Vagina (tissue), 2 donors: ENCODE measurements at regions not wholly inside any gene's neighbourhood (a gene's known extent, or its start where the extent isn't known, plus 50 kb on each side); places are given as distances from the start of the nearest gene placed in this dataset.

Source experiments
- POLR2A ChIP-seq, 2 donors: fragments of 450-650 bp; IDR thresholded peaks; one replicate each; pipeline ENCODE4 v1.6.1; 2017; ENCODE audit warnings: antibody characterized with exemption in 2 of 2, mild to moderate bottlenecking in 2 of 2, moderate library complexity in 2 of 2
- POLR2AphosphoS5 ChIP-seq, 2 donors: sonication (generic); formaldehyde crosslinking; IDR thresholded peaks; one replicate each; pipeline ENCODE4 v1.9.0; 2017; ENCODE audit warnings: antibody characterized with exemption in 2 of 2, mild to moderate bottlenecking in 2 of 2, low read depth in 1 of 2; ENCODE audit not compliant: insufficient read depth in 1 of 2
- TF ChIP-seq, protein P1 (sequence below), 3 experiments: fragments of 450-650 bp in 2 of 3; fragments of 200-600 bp in 1 of 3; sonication (generic) in 1 of 3; IDR thresholded peaks; one replicate each; pipeline ENCODE4 v1.5.1; 2017 to 2019; ENCODE audit warnings: antibody characterized with exemption in 3 of 3, mild to moderate bottlenecking in 2 of 3, moderate library complexity in 2 of 3

- no peak for TF ChIP-seq POLR2A (IDR thresholded peaks at IDR 0.05)
- TF ChIP-seq, protein P1, sequence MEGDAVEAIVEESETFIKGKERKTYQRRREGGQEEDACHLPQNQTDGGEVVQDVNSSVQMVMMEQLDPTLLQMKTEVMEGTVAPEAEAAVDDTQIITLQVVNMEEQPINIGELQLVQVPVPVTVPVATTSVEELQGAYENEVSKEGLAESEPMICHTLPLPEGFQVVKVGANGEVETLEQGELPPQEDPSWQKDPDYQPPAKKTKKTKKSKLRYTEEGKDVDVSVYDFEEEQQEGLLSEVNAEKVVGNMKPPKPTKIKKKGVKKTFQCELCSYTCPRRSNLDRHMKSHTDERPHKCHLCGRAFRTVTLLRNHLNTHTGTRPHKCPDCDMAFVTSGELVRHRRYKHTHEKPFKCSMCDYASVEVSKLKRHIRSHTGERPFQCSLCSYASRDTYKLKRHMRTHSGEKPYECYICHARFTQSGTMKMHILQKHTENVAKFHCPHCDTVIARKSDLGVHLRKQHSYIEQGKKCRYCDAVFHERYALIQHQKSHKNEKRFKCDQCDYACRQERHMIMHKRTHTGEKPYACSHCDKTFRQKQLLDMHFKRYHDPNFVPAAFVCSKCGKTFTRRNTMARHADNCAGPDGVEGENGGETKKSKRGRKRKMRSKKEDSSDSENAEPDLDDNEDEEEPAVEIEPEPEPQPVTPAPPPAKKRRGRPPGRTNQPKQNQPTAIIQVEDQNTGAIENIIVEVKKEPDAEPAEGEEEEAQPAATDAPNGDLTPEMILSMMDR (IDR thresholded peaks at IDR 0.05): no peak
- TF ChIP-seq POLR2AphosphoS5 (IDR thresholded peaks at IDR 0.05; ENCODE audit: insufficient read depth in 1 of 2, low read depth in 1 of 2): no peak
Measured at GRCh38 chr11:92632495-92632894, 337.0 kb upstream of the MTNR1B start.
